Epithelial cell of proximal tubule (primary cell): ENCODE measurements at regions not wholly inside any gene's neighbourhood (a gene's known extent, or its start where the extent isn't known, plus 50 kb on each side); places are given as distances from the start of the nearest gene placed in this dataset.

ENCODE experiments used
- DNase-seq: peaks from one replicate; pipeline ENCODE4 v3.0.0-alpha.2; 2011; ENCODE audit warnings: low read depth
- H3K4me3 ChIP-seq: 2 replicates; pipeline ENCODE4 v1.5.1; 2011; ENCODE audit warnings: low read depth, mild to moderate bottlenecking, low read length
- TF ChIP-seq, protein P1 (sequence below): conservative IDR thresholded peaks from 2 replicates; pipeline ENCODE4 v1.5.1; 2012; ENCODE audit warnings: low read depth, mild to moderate bottlenecking, low read length

DNA sequence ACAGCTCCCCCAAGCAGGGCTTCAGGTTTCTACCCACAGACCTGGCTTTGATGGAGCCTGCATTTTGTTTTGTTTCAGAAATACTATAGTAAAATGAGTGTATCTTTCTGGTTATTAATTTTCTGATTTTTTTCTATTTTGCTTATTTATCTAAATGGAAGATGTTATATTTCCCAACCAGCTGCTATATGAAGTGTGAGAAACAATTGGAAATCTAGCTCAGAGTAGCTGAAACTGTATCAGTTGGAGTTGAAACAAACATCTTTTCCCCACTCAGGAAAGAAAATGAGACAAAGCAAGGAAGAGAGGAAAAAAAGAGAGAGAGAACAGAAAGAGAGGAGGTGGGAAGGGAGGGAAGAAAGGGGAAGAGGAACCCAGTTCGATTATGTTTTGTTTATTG is 358.5 kb upstream of the ZNF507 start:
- no peak overlapping the region for H3K4me3 ChIP-seq
- no peak for DNase-seq
- TF ChIP-seq, protein P1, sequence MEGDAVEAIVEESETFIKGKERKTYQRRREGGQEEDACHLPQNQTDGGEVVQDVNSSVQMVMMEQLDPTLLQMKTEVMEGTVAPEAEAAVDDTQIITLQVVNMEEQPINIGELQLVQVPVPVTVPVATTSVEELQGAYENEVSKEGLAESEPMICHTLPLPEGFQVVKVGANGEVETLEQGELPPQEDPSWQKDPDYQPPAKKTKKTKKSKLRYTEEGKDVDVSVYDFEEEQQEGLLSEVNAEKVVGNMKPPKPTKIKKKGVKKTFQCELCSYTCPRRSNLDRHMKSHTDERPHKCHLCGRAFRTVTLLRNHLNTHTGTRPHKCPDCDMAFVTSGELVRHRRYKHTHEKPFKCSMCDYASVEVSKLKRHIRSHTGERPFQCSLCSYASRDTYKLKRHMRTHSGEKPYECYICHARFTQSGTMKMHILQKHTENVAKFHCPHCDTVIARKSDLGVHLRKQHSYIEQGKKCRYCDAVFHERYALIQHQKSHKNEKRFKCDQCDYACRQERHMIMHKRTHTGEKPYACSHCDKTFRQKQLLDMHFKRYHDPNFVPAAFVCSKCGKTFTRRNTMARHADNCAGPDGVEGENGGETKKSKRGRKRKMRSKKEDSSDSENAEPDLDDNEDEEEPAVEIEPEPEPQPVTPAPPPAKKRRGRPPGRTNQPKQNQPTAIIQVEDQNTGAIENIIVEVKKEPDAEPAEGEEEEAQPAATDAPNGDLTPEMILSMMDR: no peak

DNA sequence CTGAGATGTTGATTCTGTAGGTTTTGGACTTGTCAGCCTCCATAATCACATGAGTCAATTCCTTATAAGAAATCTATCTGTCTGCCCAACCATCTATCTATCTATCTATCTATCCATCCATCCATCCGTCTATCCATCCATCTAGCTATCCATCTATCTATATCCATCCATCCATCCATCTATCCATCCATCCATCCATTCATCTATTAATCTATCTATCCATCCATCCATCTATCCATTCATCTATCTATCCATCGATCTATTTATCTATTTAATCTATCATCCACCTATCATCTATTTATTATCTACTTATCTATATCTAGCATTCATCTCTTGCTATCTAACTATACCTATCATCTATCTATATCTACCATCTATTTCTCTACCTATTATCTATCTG is 357.2 kb upstream of the ZNF507 start:
- no peak for DNase-seq
- TF ChIP-seq, protein P1: no peak
- no peak overlapping the region for H3K4me3 ChIP-seq

DNA sequence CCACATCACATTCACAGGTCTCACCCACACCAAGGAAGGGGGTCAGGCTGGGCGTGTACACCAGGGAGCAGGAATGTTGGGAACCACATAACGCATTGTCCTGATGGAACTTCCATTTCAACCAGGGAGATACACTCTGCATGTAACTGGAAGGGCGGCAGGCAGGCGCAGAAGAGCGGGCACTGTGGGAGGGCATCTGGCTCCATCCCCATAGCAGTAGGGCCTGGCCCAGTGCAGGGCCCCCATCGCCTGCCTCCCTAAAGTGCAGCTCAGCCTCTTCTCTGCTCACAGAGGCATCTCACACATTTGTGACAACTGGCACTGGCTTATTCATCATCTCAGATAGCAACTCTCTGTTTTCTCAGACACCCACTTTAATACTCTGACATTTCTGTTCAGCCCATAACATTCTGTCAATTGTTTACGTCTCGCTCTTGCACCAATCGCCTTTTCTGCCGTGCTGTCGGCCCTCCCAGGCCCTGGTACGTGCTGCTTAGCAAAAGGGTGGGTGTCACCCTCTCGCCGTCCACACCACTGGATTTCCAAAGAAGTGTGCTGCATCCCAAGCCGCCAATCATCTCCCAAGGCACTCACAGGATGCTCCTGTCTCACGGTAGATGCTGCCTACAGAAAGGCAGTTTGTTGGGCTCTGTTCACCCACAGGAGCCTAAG is 353.3 kb upstream of the ZNF507 start:
- TF ChIP-seq, protein P1: no peak
- H3K4me3 ChIP-seq: no peak overlapping the region
- no peak for DNase-seq

DNA sequence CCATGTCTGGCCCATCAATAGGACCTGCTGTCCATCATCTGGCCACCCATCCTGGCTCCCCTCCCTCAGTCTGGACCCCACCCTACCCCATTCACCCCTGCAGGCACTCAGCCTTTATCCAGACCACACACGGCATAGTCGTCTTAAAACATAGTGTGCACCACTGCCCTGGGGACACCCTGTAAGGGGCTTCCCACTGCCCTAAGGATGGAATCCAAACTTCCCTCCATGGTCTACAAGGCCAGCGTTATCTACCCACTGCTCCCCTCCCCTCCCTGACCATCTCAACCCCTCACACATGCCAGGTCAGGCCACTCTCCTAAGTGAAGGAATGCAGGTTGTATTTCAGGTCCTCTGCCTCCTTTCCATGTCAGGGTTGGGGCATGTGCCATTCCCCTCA is 352.7 kb upstream of the ZNF507 start:
- no peak for DNase-seq
- no peak overlapping the region for H3K4me3 ChIP-seq
- TF ChIP-seq, protein P1: no peak

DNA sequence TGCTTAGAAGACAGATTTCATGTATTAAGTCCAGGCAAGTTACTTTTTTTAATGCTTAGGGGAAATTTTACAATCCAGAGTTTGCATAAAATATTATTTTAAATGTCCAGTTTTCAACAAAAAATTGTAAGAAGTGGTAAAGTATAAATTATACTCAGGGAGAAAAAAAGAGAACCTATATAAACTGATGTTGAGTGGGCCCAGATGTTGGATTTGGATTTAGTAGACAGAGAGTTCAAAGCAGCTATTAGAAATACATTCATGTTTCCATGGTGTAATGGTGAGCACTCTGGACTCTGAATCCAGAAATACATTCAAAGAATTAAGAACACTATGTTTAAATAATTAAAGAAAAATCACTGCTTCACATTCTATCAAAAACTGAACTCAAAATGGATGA is 349.9 kb upstream of the ZNF507 start:
- DNase-seq: no peak
- TF ChIP-seq, protein P1: no peak
- H3K4me3 ChIP-seq: no peak overlapping the region

DNA sequence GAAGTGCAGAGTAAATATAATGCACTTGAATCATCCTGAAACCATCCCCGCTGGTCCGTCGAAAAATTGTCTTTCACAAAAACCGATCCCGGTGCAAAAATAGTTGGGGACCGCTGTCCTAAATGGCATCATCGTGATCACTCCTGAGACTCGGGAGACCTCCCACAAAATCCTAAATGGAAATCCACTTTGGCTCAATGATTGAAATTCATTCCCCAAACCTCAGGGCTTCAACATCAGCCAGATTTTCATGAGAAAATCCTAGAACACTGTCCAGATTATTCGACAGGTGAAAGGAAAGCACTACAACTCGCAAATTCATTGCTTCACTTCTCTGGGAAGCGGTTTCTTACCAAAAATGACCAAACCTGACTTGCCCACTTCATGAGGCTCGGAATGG is 335.3 kb upstream of the ZNF507 start:
- TF ChIP-seq, protein P1: no peak

DNA sequence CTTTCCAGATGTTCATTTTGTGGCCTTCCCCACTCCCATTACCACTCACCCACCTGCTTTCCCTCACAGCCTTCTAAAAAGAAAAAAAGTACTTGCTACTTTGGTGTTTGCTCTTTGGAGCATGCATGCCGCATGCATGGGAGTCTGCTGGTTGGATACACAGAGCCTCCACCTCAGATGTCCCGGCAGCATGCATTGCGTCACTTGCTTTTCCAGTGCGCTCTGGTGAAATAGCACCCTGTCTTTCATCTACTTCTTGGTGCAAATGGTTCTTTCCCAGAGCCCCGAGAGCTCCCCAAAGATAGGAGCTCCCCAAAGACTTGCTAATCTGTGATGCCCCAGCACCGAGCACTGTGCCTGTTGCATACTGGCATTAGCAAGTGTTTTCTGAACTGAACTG is 333.2 kb upstream of the ZNF507 start:
- no peak overlapping the region for H3K4me3 ChIP-seq
- no peak for DNase-seq
- TF ChIP-seq, protein P1: no peak

More for the DNA sequence above, 335.3 kb upstream of the ZNF507 start:
- no peak for DNase-seq
- H3K4me3 ChIP-seq: no peak overlapping the region
